ENCODE measurements at regions not wholly inside any gene's neighbourhood (a gene's known extent, or its start where the extent isn't known, plus 50 kb on each side); places are given as distances from the start of the nearest gene placed in this dataset.

DNA sequence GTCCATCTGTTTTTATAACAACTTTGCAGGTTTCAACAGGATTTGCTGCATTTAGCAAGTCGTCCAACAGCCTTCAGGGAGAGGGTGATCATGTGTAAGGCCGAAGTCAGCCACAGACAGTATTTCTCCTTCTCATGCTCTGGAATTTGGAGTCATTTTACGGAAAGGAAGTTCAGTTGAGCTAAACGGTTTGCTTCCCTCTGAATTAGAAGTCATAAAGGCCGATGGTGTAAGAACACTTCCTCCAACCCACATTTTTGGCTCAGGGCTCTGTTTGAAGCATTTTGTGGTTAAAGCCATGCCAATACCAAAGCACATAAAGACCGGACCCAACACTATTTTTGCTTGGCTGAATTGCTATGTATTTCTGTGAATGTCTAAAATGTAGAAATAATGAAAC, 129.5 kb downstream of the TMEM182 start:
- TF ChIP-seq POLR2A (IDR thresholded peaks at IDR 0.05) = no peak
- TF ChIP-seq, protein P1, sequence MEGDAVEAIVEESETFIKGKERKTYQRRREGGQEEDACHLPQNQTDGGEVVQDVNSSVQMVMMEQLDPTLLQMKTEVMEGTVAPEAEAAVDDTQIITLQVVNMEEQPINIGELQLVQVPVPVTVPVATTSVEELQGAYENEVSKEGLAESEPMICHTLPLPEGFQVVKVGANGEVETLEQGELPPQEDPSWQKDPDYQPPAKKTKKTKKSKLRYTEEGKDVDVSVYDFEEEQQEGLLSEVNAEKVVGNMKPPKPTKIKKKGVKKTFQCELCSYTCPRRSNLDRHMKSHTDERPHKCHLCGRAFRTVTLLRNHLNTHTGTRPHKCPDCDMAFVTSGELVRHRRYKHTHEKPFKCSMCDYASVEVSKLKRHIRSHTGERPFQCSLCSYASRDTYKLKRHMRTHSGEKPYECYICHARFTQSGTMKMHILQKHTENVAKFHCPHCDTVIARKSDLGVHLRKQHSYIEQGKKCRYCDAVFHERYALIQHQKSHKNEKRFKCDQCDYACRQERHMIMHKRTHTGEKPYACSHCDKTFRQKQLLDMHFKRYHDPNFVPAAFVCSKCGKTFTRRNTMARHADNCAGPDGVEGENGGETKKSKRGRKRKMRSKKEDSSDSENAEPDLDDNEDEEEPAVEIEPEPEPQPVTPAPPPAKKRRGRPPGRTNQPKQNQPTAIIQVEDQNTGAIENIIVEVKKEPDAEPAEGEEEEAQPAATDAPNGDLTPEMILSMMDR (IDR thresholded peaks at IDR 0.05) = no peak
